Spleen (tissue), 11 donors: ENCODE measurements at regions not wholly inside any gene's neighbourhood (a gene's known extent, or its start where the extent isn't known, plus 50 kb on each side); places are given as distances from the start of the nearest gene placed in this dataset.

Source experiments
- DNase-seq: peaks from one replicate; pipeline ENCODE4 v3.0.0-alpha.2; 2020
- H3K27ac ChIP-seq, 8 donors: fragments of 200-600 bp; sonication (generic) in 7 of 8; 1 replicate in 4 of 8; 2 replicates in 4 of 8; pipeline versions ENCODE4 v1.5.0 to v1.8.0; 2016 to 2021; ENCODE audit warnings: inconsistent platforms in 4 of 8, mild to moderate bottlenecking in 4 of 8, moderate library complexity in 1 of 8
- H3K27me3 ChIP-seq, 7 donors: fragments of 200-600 bp; sonication (generic) in 6 of 7; replicated peaks in 1 of 7; 1 replicate in 4 of 7; 2 replicates in 3 of 7; pipeline versions ENCODE4 v1.5.0 to v1.8.0; 2016 to 2021; ENCODE audit warnings: inconsistent platforms in 3 of 7, mild to moderate bottlenecking in 1 of 7
- H3K36me3 ChIP-seq, 6 donors: fragments of 200-600 bp; sonication (generic) in 5 of 6; 1 replicate in 4 of 6; 2 replicates in 2 of 6; pipeline versions ENCODE4 v1.5.0 to v1.8.0; 2016 to 2021; ENCODE audit warnings: inconsistent platforms in 2 of 6
- H3K4me1 ChIP-seq, 6 donors: fragments of 200-600 bp; sonication (generic) in 5 of 6; 1 replicate in 3 of 6; 2 replicates in 3 of 6; pipeline versions ENCODE4 v1.5.0 to v1.8.0; 2016 to 2021; ENCODE audit warnings: inconsistent platforms in 3 of 6
- H3K4me3 ChIP-seq, 8 donors: fragments of 200-600 bp; sonication (generic) in 7 of 8; 1 replicate in 4 of 8; 2 replicates in 4 of 8; pipeline versions ENCODE4 v1.5.0 to v1.8.0; 2016 to 2021; ENCODE audit warnings: inconsistent platforms in 4 of 8, mild to moderate bottlenecking in 4 of 8, moderate library complexity in 2 of 8
- H3K9me3 ChIP-seq, 8 donors: fragments of 200-600 bp; sonication (generic) in 7 of 8; 1 replicate in 4 of 8; 2 replicates in 4 of 8; pipeline versions ENCODE4 v1.5.0 to v1.8.0; 2016 to 2021; ENCODE audit warnings: inconsistent platforms in 4 of 8
- CTCF ChIP-seq, 11 experiments: fragments of 200-600 bp in 7 of 11; fragments of 450-650 bp in 4 of 11; sonication (generic) in 4 of 11; IDR thresholded peaks in 8 of 11; conservative IDR thresholded peaks in 3 of 11; 1 replicate in 7 of 11; 2 replicates in 4 of 11; pipeline versions ENCODE4 v1.4.0 to v1.8.0; 2016 to 2021; ENCODE audit warnings: antibody characterized with exemption in 11 of 11, inconsistent platforms in 4 of 11, mild to moderate bottlenecking in 1 of 11
- POLR2A ChIP-seq, 3 donors: fragments of 450-650 bp; IDR thresholded peaks; one replicate each; pipeline ENCODE4 v1.5.1; 2017; ENCODE audit warnings: antibody characterized with exemption in 3 of 3, mild to moderate bottlenecking in 1 of 3
- POLR2AphosphoS5 ChIP-seq, 3 donors: sonication (generic); formaldehyde crosslinking; IDR thresholded peaks; one replicate each; pipeline ENCODE4 v1.5.1; 2017; ENCODE audit warnings: antibody characterized with exemption in 3 of 3
- WGBS, 5 donors: extraction: QIAGEN DNeasy Blood & Tissue Kit in 3 of 5; methylation state at CpG; one replicate each; pipeline versions ENCODE4 v1.1.5 to v1.1.7; 2013 to 2018; 5-methylcytosine and 5-hydroxymethylcytosine counted together
- intact Hi-C: fragments of 100-400 bp; cut with DNase I; formaldehyde crosslinking; loops from one replicate; pipeline ENCODE4 v1.15.0; 2023; ENCODE audit warnings: low total_unique reads
- donor health status: healthy with polysubstance abuse.
- donor health status: DM: no; HTN: no; CAD: no; lungs with moderate emphysema.
- donor health status: DM: no; HTN: no; CAD: no.
- donor health status: Bipolar disorder and iron deficiency.
- donor health status: healthy.
- donor health status: DM: no; HTN: no; CAD: no.
- donor health status: DM: yes; HTN: yes; CAD: no.

GRCh38 chr12:60191271-60191670 is 595.4 kb downstream of the SLC16A7 start:
- WGBS, 5 donors = 52 to 63% (median 54%) methylated on average over 1 of the region's 1 CpG
- TF ChIP-seq CTCF (IDR thresholded peaks at IDR 0.05 in 8 of 11, conservative IDR thresholded peaks at IDR 0.05 in 3 of 11) (no peak), POLR2AphosphoS5 (IDR thresholded peaks at IDR 0.05) (no peak)
- Histone ChIP-seq H3K4me1 (no peaks in the 10 kb centered on the region), H3K27me3 (no peaks in the 10 kb centered on the region), H3K36me3 (no peaks in the 10 kb centered on the region), H3K27ac (no peak overlapping the region), H3K4me3 (no peak overlapping the region), H3K9me3 (peaks cover 0 to 11% (median 5%) of the 10 kb centered on the region in 8 donors)
- intact Hi-C loops = no loop called here
- DNase-seq = no peak

GRCh38 chr12:60191676-60192359 is 596.0 kb downstream of the SLC16A7 start:
- Histone ChIP-seq H3K4me3 (no peak overlapping the region), H3K27ac (no peak overlapping the region), H3K4me1 (no peaks in the 10 kb centered on the region), H3K36me3 (no peaks in the 10 kb centered on the region), H3K27me3 (no peaks in the 10 kb centered on the region), H3K9me3 (peaks cover 0 to 11% (median 5%) of the 10 kb centered on the region in 8 donors)
- intact Hi-C loops = no loop called here
- TF ChIP-seq CTCF (IDR thresholded peaks at IDR 0.05 in 8 of 11, conservative IDR thresholded peaks at IDR 0.05 in 3 of 11) (no peak), POLR2A (IDR thresholded peaks at IDR 0.05) (no peak), POLR2AphosphoS5 (IDR thresholded peaks at IDR 0.05) (no peak)
- no peak for DNase-seq

GRCh38 chr12:60194678-60195077 is 598.8 kb downstream of the SLC16A7 start:
- H3K27ac ChIP-seq = no peak overlapping the region
- DNase-seq = no peak
- H3K27me3 ChIP-seq = no peaks in the 10 kb centered on the region
- H3K36me3 ChIP-seq = no peaks in the 10 kb centered on the region
- H3K4me1 ChIP-seq = no peaks in the 10 kb centered on the region
- H3K9me3 ChIP-seq = peaks cover 0 to 5% (median 0%) of the 10 kb centered on the region in 8 donors
- no peak for TF ChIP-seq POLR2AphosphoS5 (IDR thresholded peaks at IDR 0.05)
- no peak overlapping the region for H3K4me3 ChIP-seq
- intact Hi-C loops = no loop called here

GRCh38 chr12:60195483-60195882 is 599.7 kb downstream of the SLC16A7 start:
- Histone ChIP-seq H3K27ac (no peak overlapping the region), H3K4me1 (no peaks in the 10 kb centered on the region), H3K36me3 (no peaks in the 10 kb centered on the region), H3K27me3 (no peaks in the 10 kb centered on the region), H3K4me3 (no peak overlapping the region), H3K9me3 (peaks cover 0 to 5% (median 0%) of the 10 kb centered on the region in 8 donors)
- no peak for TF ChIP-seq POLR2A (IDR thresholded peaks at IDR 0.05)
- TF ChIP-seq CTCF (IDR thresholded peaks at IDR 0.05 in 8 of 11, conservative IDR thresholded peaks at IDR 0.05 in 3 of 11) = no peak
- TF ChIP-seq POLR2AphosphoS5 (IDR thresholded peaks at IDR 0.05) = no peak
- WGBS, 5 donors = 85 to 97% (median 91%) methylated on average over 1 of the region's 1 CpG
- DNase-seq = no peak
- intact Hi-C loops = no loop called here

GRCh38 chr12:60196366-60196765 is 600.5 kb downstream of the SLC16A7 start:
- Histone ChIP-seq H3K36me3 (no peaks in the 10 kb centered on the region), H3K9me3 (no peaks in the 10 kb centered on the region), H3K4me3 (no peak overlapping the region), H3K27me3 (no peaks in the 10 kb centered on the region), H3K27ac (no peak overlapping the region), H3K4me1 (no peaks in the 10 kb centered on the region)
- 88 to 97% (median 92%) methylated on average over 10 of the region's 10 CpGs for WGBS, 5 donors
- TF ChIP-seq CTCF (IDR thresholded peaks at IDR 0.05 in 8 of 11, conservative IDR thresholded peaks at IDR 0.05 in 3 of 11) = no peak
- TF ChIP-seq POLR2AphosphoS5 (IDR thresholded peaks at IDR 0.05) = no peak
- TF ChIP-seq POLR2A (IDR thresholded peaks at IDR 0.05) = no peak
- DNase-seq = no peak
- intact Hi-C loops = no loop called here
